ENCODE measurements at regions not wholly inside any gene's neighbourhood (a gene's known extent, or its start where the extent isn't known, plus 50 kb on each side); places are given as distances from the start of the nearest gene placed in this dataset.

DNA sequence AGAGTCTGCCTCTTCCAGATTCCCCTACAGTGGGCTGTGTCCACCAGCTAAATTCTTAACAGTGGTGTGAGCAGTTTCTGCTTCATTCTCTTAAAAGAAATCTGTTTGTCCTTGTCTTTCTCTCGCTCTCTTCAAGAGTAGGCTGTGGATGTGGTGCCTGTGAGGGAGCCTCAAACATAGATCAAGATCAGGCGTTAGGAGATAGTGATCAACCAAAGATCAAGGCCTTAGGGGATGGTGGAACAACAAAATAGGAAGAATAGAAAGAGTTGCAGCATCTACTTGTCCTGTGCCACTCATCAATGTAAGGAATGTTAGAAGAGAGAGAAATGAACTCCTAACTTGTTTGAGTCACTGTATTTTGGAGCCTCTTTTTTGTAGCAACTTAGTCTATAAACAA, 144.2 kb downstream of the AASDH start:
- Histone ChIP-seq H4K5ac (ENCODE audit: insufficient read length, low read depth, low read length) (no peak overlapping the region), H3K36me3 (ENCODE audit: control insufficient read depth in 2 of 4, insufficient read depth in 4 of 4, low read length in 3 of 4) (no peaks in the 10 kb centered on the region), H4K20me1 (replicated peaks in 1 of 2; ENCODE audit: control insufficient read depth in 1 of 2, insufficient read depth in 2 of 2, low read length in 2 of 2) (peaks cover under 1 to 1% of the 10 kb centered on the region in 2 experiments), H4K8ac (ENCODE audit: extremely low read depth, insufficient read depth, low read length) (no peak overlapping the region), H3K56ac (replicated peaks; ENCODE audit: insufficient read length, low read depth, low read length) (no peak overlapping the region), H3K4me2 (ENCODE audit: insufficient read depth in 1 of 2, low read depth in 2 of 2, low read length in 2 of 2) (no peak overlapping the region), H2BK120ac (replicated peaks; ENCODE audit: low read depth, low read length) (no peak overlapping the region), H3K23me2 (ENCODE audit: low read depth, low read length) (no peaks in the 10 kb centered on the region), H3K79me1 (ENCODE audit: low read depth, low read length) (no peaks in the 10 kb centered on the region), H2BK12ac (ENCODE audit: low read depth, low read length) (no peak overlapping the region), H3K14ac (ENCODE audit: insufficient read length) (no peak overlapping the region), H3K27me3 (replicated peaks in 1 of 4; ENCODE audit: control insufficient read depth in 3 of 4, extremely low read depth in 1 of 4, insufficient read depth in 3 of 4, low read length in 3 of 4) (no peaks in the 10 kb centered on the region), H2BK5ac (ENCODE audit: low read depth, low read length) (no peak overlapping the region), H2AFZ (ENCODE audit: low read length) (no peak overlapping the region), H4K91ac (replicated peaks; ENCODE audit: insufficient read length, low read length) (no peak overlapping the region), H3K4me1 (replicated peaks in 1 of 4; ENCODE audit: control insufficient read depth in 3 of 4, insufficient read depth in 4 of 4, low read length in 3 of 4) (peaks cover 0 to 8% (median 3%) of the 10 kb centered on the region in 4 experiments; a peak in 3 of 7 replicates), H3K9me3 (ENCODE audit: insufficient read depth in 2 of 2, low read depth in 1 of 2, low read length in 1 of 2) (no peaks in the 10 kb centered on the region), H3K4ac (replicated peaks; ENCODE audit: insufficient read length, low read depth, low read length) (no peak overlapping the region), H3K4me3 (ENCODE audit: extremely low read depth in 1 of 4, insufficient read depth in 2 of 4, low read depth in 3 of 4, low read length in 4 of 4) (no peak overlapping the region), H2AK5ac (ENCODE audit: low read depth, low read length) (no peak overlapping the region), H2BK15ac (ENCODE audit: low read length) (no peak overlapping the region), H3K18ac (ENCODE audit: extremely low read depth, low read length) (no peak overlapping the region), H3K9ac (replicated peaks in 1 of 4; ENCODE audit: extremely low read depth in 1 of 4, low read depth in 3 of 4, low read length in 3 of 4) (no peak overlapping the region), H3K79me2 (ENCODE audit: control insufficient read depth in 1 of 2, insufficient read depth in 2 of 2, low read length in 2 of 2) (no peaks in the 10 kb centered on the region), H3K23ac (ENCODE audit: insufficient read length) (no peak overlapping the region), H2BK20ac (ENCODE audit: low read length) (no peak overlapping the region), H3K27ac (ENCODE audit: low read depth, low read length) (no peak overlapping the region)
- DNase-seq (ENCODE audit: low read depth in 1 of 2, low spot score in 2 of 2) (no peak), FAIRE-seq (no peak)
- TF ChIP-seq SP4 (IDR thresholded peaks at IDR 0.05; ENCODE audit: low read length) (no peak), CEBPB (IDR thresholded peaks at IDR 0.05; ENCODE audit: low read depth, low read length) (no peak), GTF2F1 (IDR thresholded peaks at IDR 0.05; ENCODE audit: borderline replicate concordance, low read depth, low read length) (no peak), TAF1 (IDR thresholded peaks at IDR 0.05; ENCODE audit: low read depth, low read length) (no peak), PHF8 (conservative IDR thresholded peaks at IDR 0.05; ENCODE audit: low read depth, low read length) (no peak), TAF7 (optimal IDR thresholded peaks at IDR 0.05; ENCODE audit: borderline replicate concordance, low read depth, low read length) (no peak), CBX8 (IDR thresholded peaks at IDR 0.05; ENCODE audit: borderline replicate concordance, low read depth, low read length) (no peak), CBX5 (IDR thresholded peaks at IDR 0.05; ENCODE audit: low read depth, low read length) (no peak), RAD21 (IDR thresholded peaks at IDR 0.05 in 1 of 2, conservative IDR thresholded peaks at IDR 0.05 in 1 of 2; ENCODE audit: low read depth in 2 of 2, low read length in 2 of 2) (no peak)
- TF ChIP-seq, protein P1, sequence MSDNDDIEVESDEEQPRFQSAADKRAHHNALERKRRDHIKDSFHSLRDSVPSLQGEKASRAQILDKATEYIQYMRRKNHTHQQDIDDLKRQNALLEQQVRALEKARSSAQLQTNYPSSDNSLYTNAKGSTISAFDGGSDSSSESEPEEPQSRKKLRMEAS (IDR thresholded peaks at IDR 0.05) = no peak
- WGBS, 2 experiments (ENCODE audit: extremely low coverage in 1 of 2, insufficient coverage in 1 of 2, insufficient read length in 1 of 2, insufficient replicate concordance in 2 of 2, low coverage in 1 of 2, low lambda C conversion rate in 2 of 2, missing lambda C conversion rate in 1 of 2) = 90% methylated on average over 2 of the region's 2 CpGs; no CpG with 5 or more reads in 1 of the 2 experiments
- CTCF ChIA-PET (ENCODE audit: partially characterized antibody) = no interaction called here
- POLR2A ChIA-PET (ENCODE audit: partially characterized antibody) = no interaction called here
